ENCODE measurements at regions not wholly inside any gene's neighbourhood (a gene's known extent, or its start where the extent isn't known, plus 50 kb on each side); places are given as distances from the start of the nearest gene placed in this dataset.

GRCh38 chr2:64260093-64260803 is 116.0 kb upstream of the PELI1 start:
- no peak for DNase-seq (ENCODE audit: low read depth)
- no peak overlapping the region for H3K4me3 ChIP-seq (ENCODE audit: low read depth, low read length)
- TF ChIP-seq CTCF (conservative IDR thresholded peaks at IDR 0.05; ENCODE audit: low read depth, low read length), result no peak

GRCh38 chr2:64260817-64261216 is 116.6 kb upstream of the PELI1 start:
- no peak for TF ChIP-seq CTCF (conservative IDR thresholded peaks at IDR 0.05; ENCODE audit: low read depth, low read length)
- H3K4me3 ChIP-seq (ENCODE audit: low read depth, low read length), result no peak overlapping the region
- no peak for DNase-seq (ENCODE audit: low read depth)

- DNase-seq (ENCODE audit: low read depth), result peak; percentile 37
- no peak for TF ChIP-seq CTCF (conservative IDR thresholded peaks at IDR 0.05; ENCODE audit: low read depth, low read length)
- no peak overlapping the region for H3K4me3 ChIP-seq (ENCODE audit: low read depth, low read length)
Observed at GRCh38 chr2:64262071-64262470, 117.9 kb upstream of the PELI1 start.

- no peak for TF ChIP-seq CTCF (conservative IDR thresholded peaks at IDR 0.05; ENCODE audit: low read depth, low read length)
- DNase-seq (ENCODE audit: low read depth), result no peak
- no peak overlapping the region for H3K4me3 ChIP-seq (ENCODE audit: low read depth, low read length)
Observed at GRCh38 chr2:64262816-64263215, 118.6 kb upstream of the PELI1 start.

GRCh38 chr2:64263315-64263714 is 119.1 kb upstream of the PELI1 start:
- no peak for TF ChIP-seq CTCF (conservative IDR thresholded peaks at IDR 0.05; ENCODE audit: low read depth, low read length)
- DNase-seq (ENCODE audit: low read depth), result no peak
- H3K4me3 ChIP-seq (ENCODE audit: low read depth, low read length), result no peak overlapping the region

GRCh38 chr2:64267699-64268098 is 123.5 kb upstream of the PELI1 start:
- DNase-seq (ENCODE audit: low read depth), result no peak
- H3K4me3 ChIP-seq (ENCODE audit: low read depth, low read length), result no peak overlapping the region
- no peak for TF ChIP-seq CTCF (conservative IDR thresholded peaks at IDR 0.05; ENCODE audit: low read depth, low read length)

Measured in epithelial cell of proximal tubule (primary cell).